MG63 (cell line): ENCODE measurements at regions not wholly inside any gene's neighbourhood (a gene's known extent, or its start where the extent isn't known, plus 50 kb on each side); places are given as distances from the start of the nearest gene placed in this dataset.

ENCODE experiments used
- DNase-seq: peaks from one replicate; pipeline ENCODE4 v3.0.0-alpha.2; 2020
- H3K27me3 ChIP-seq: fragments of 250-450 bp; sonication (Bioruptor Pico); 2 replicates; pipeline ENCODE4 v1.5.1; 2020; ENCODE audit warnings: mild to moderate bottlenecking, moderate library complexity
- H3K36me3 ChIP-seq: fragments of 250-450 bp; sonication (Bioruptor Pico); 2 replicates; pipeline ENCODE4 v1.5.1; 2020; ENCODE audit warnings: mild to moderate bottlenecking, moderate library complexity
- H3K4me3 ChIP-seq: fragments of 250-450 bp; sonication (Bioruptor Pico); 2 replicates; pipeline ENCODE4 v1.5.1; 2020; ENCODE audit warnings: mild to moderate bottlenecking, moderate library complexity
- H3K9me3 ChIP-seq: fragments of 250-450 bp; sonication (Bioruptor Pico); 2 replicates; pipeline ENCODE4 v1.5.1; 2020; ENCODE audit warnings: mild to moderate bottlenecking, moderate library complexity

- no peak for DNase-seq
- no peak overlapping the region for H3K4me3 ChIP-seq
- H3K36me3 ChIP-seq: no peaks in the 10 kb centered on the region
- H3K9me3 ChIP-seq: no peaks in the 10 kb centered on the region
- no peaks in the 10 kb centered on the region for H3K27me3 ChIP-seq
These were observed 349.3 kb downstream of the RBM26 start for GRCh38 chr13:79056706-79057105.

- H3K4me3 ChIP-seq: no peak overlapping the region
- DNase-seq: no peak
- H3K27me3 ChIP-seq: no peaks in the 10 kb centered on the region
These were observed 354.6 kb downstream of the RBM26 start for GRCh38 chr13:79051472-79051871.

GRCh38 chr13:79044415-79044814 is 361.6 kb downstream of the RBM26 start:
- Histone ChIP-seq H3K4me3 (no peak overlapping the region), H3K9me3 (no peaks in the 10 kb centered on the region), H3K27me3 (no peaks in the 10 kb centered on the region), H3K36me3 (no peaks in the 10 kb centered on the region)
- DNase-seq: no peak

More at GRCh38 chr13:79051472-79051871, 354.6 kb downstream of the RBM26 start:
- H3K9me3 ChIP-seq: no peaks in the 10 kb centered on the region
- no peaks in the 10 kb centered on the region for H3K36me3 ChIP-seq

GRCh38 chr13:79043208-79043607 is 362.8 kb downstream of the RBM26 start:
- Histone ChIP-seq H3K36me3 (no peaks in the 10 kb centered on the region), H3K4me3 (no peak overlapping the region), H3K27me3 (no peaks in the 10 kb centered on the region), H3K9me3 (no peaks in the 10 kb centered on the region)
- no peak for DNase-seq

GRCh38 chr13:79037197-79037596 is 368.9 kb downstream of the RBM26 start:
- no peaks in the 10 kb centered on the region for H3K27me3 ChIP-seq
- H3K4me3 ChIP-seq: no peak overlapping the region
- no peaks in the 10 kb centered on the region for H3K36me3 ChIP-seq
- DNase-seq: no peak
- H3K9me3 ChIP-seq: no peaks in the 10 kb centered on the region

- no peaks in the 10 kb centered on the region for H3K27me3 ChIP-seq
- H3K9me3 ChIP-seq: no peaks in the 10 kb centered on the region
- DNase-seq: no peak
- H3K4me3 ChIP-seq: no peak overlapping the region
- no peaks in the 10 kb centered on the region for H3K36me3 ChIP-seq
These were observed 371.7 kb downstream of the RBM26 start for GRCh38 chr13:79034341-79034740.

- no peaks in the 10 kb centered on the region for H3K9me3 ChIP-seq
- H3K36me3 ChIP-seq: no peaks in the 10 kb centered on the region
- no peaks in the 10 kb centered on the region for H3K27me3 ChIP-seq
- no peak overlapping the region for H3K4me3 ChIP-seq
- no peak for DNase-seq
These were observed 371.6 kb upstream of the OBI1 start for GRCh38 chr13:79030513-79030912.

GRCh38 chr13:79018166-79018565 is 359.2 kb upstream of the OBI1 start:
- DNase-seq: no peak
- no peaks in the 10 kb centered on the region for H3K36me3 ChIP-seq
- H3K4me3 ChIP-seq: no peak overlapping the region
- H3K9me3 ChIP-seq: no peaks in the 10 kb centered on the region
- H3K27me3 ChIP-seq: no peaks in the 10 kb centered on the region

GRCh38 chr13:79011179-79011578 is 352.2 kb upstream of the OBI1 start:
- Histone ChIP-seq H3K4me3 (no peak overlapping the region), H3K9me3 (no peaks in the 10 kb centered on the region), H3K36me3 (no peaks in the 10 kb centered on the region), H3K27me3 (no peaks in the 10 kb centered on the region)
- no peak for DNase-seq

- H3K36me3 ChIP-seq: no peaks in the 10 kb centered on the region
- no peaks in the 10 kb centered on the region for H3K27me3 ChIP-seq
- no peaks in the 10 kb centered on the region for H3K9me3 ChIP-seq
- H3K4me3 ChIP-seq: no peak overlapping the region
- DNase-seq: no peak
These were observed 345.3 kb upstream of the OBI1 start for GRCh38 chr13:79003989-79004898.

GRCh38 chr13:78999494-78999893 is 340.5 kb upstream of the OBI1 start:
- Histone ChIP-seq H3K9me3 (no peaks in the 10 kb centered on the region), H3K27me3 (no peaks in the 10 kb centered on the region), H3K4me3 (no peak overlapping the region), H3K36me3 (no peaks in the 10 kb centered on the region)
- no peak for DNase-seq

- no peak for DNase-seq
- H3K36me3 ChIP-seq: no peaks in the 10 kb centered on the region
- H3K27me3 ChIP-seq: no peaks in the 10 kb centered on the region
- no peak overlapping the region for H3K4me3 ChIP-seq
- no peaks in the 10 kb centered on the region for H3K9me3 ChIP-seq
These were observed 339.8 kb upstream of the OBI1 start for GRCh38 chr13:78998630-78999315.

GRCh38 chr13:78997902-78998629 is 339.1 kb upstream of the OBI1 start:
- H3K27me3 ChIP-seq: no peaks in the 10 kb centered on the region
- no peaks in the 10 kb centered on the region for H3K36me3 ChIP-seq
- no peak for DNase-seq
- no peak overlapping the region for H3K4me3 ChIP-seq
- no peaks in the 10 kb centered on the region for H3K9me3 ChIP-seq

GRCh38 chr13:78993792-78994191 is 334.8 kb upstream of the OBI1 start:
- Histone ChIP-seq H3K9me3 (no peaks in the 10 kb centered on the region), H3K4me3 (no peak overlapping the region), H3K27me3 (no peaks in the 10 kb centered on the region), H3K36me3 (no peaks in the 10 kb centered on the region)
- no peak for DNase-seq

- no peaks in the 10 kb centered on the region for H3K36me3 ChIP-seq
- no peak for DNase-seq
- no peaks in the 10 kb centered on the region for H3K9me3 ChIP-seq
- no peak overlapping the region for H3K4me3 ChIP-seq
- peaks cover 6% of the 10 kb centered on the region; the same call in 1 of the 2 replicates for H3K27me3 ChIP-seq
These were observed 323.0 kb upstream of the OBI1 start for GRCh38 chr13:78981913-78982312.

GRCh38 chr13:78979349-78979748 is 320.4 kb upstream of the OBI1 start:
- Histone ChIP-seq H3K4me3 (no peak overlapping the region), H3K9me3 (no peaks in the 10 kb centered on the region), H3K27me3 (peaks cover 6% of the 10 kb centered on the region; the same call in 1 of the 2 replicates), H3K36me3 (no peaks in the 10 kb centered on the region)
- no peak for DNase-seq

- Histone ChIP-seq H3K9me3 (no peaks in the 10 kb centered on the region), H3K27me3 (peaks cover 6% of the 10 kb centered on the region; the same call in 1 of the 2 replicates), H3K4me3 (no peak overlapping the region), H3K36me3 (no peaks in the 10 kb centered on the region)
- no peak for DNase-seq
These were observed 319.5 kb upstream of the OBI1 start for GRCh38 chr13:78978381-78978998.
